ENCODE measurements at regions not wholly inside any gene's neighbourhood (a gene's known extent, or its start where the extent isn't known, plus 50 kb on each side); places are given as distances from the start of the nearest gene placed in this dataset.

GRCh38 chr13:84263354-84264069 is 381.2 kb upstream of the SLITRK1 start:
- H3K27me3 ChIP-seq = no peaks in the 10 kb centered on the region
- DNase-seq (ENCODE audit: low spot score) = no peak
- H3F3A ChIP-seq (ENCODE audit: low read depth) = no peaks in the 10 kb centered on the region
- H3K36me3 ChIP-seq = no peaks in the 10 kb centered on the region
- H3K9ac ChIP-seq = no peak overlapping the region
- H3K4me3 ChIP-seq = no peak overlapping the region
- H3K27me3 Mint-ChIP-seq (ENCODE audit: insufficient read depth, low read depth) = no peaks in the 10 kb centered on the region
- H3K4me1 ChIP-seq = no peaks in the 10 kb centered on the region
- H3K27ac ChIP-seq = no peak overlapping the region
- H4K20me1 ChIP-seq (ENCODE audit: low read depth) = no peaks in the 10 kb centered on the region
- no peak overlapping the region for H3K4me3 Mint-ChIP-seq
- no peaks in the 10 kb centered on the region for H3K79me2 ChIP-seq (ENCODE audit: low read depth)
- no peaks in the 10 kb centered on the region for H3K9me3 ChIP-seq (ENCODE audit: low read depth)
- TF ChIP-seq EZH2phosphoT487 (IDR thresholded peaks at IDR 0.05) = no peak
- TF ChIP-seq EZH2 (IDR thresholded peaks at IDR 0.05) = no peak
- TF ChIP-seq, protein P1, sequence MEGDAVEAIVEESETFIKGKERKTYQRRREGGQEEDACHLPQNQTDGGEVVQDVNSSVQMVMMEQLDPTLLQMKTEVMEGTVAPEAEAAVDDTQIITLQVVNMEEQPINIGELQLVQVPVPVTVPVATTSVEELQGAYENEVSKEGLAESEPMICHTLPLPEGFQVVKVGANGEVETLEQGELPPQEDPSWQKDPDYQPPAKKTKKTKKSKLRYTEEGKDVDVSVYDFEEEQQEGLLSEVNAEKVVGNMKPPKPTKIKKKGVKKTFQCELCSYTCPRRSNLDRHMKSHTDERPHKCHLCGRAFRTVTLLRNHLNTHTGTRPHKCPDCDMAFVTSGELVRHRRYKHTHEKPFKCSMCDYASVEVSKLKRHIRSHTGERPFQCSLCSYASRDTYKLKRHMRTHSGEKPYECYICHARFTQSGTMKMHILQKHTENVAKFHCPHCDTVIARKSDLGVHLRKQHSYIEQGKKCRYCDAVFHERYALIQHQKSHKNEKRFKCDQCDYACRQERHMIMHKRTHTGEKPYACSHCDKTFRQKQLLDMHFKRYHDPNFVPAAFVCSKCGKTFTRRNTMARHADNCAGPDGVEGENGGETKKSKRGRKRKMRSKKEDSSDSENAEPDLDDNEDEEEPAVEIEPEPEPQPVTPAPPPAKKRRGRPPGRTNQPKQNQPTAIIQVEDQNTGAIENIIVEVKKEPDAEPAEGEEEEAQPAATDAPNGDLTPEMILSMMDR (IDR thresholded peaks at IDR 0.05) = no peak
- no peaks in the 10 kb centered on the region for H3K9me3 Mint-ChIP-seq
- H2AFZ ChIP-seq (replicated peaks) = peak overlapping the region; percentile 13
- H3K4me2 ChIP-seq = no peak overlapping the region
- no peak overlapping the region for H3K27ac Mint-ChIP-seq
- H3K36me3 Mint-ChIP-seq = no peaks in the 10 kb centered on the region
- H3K4me1 Mint-ChIP-seq = peaks cover 12% of the 10 kb centered on the region

DNA sequence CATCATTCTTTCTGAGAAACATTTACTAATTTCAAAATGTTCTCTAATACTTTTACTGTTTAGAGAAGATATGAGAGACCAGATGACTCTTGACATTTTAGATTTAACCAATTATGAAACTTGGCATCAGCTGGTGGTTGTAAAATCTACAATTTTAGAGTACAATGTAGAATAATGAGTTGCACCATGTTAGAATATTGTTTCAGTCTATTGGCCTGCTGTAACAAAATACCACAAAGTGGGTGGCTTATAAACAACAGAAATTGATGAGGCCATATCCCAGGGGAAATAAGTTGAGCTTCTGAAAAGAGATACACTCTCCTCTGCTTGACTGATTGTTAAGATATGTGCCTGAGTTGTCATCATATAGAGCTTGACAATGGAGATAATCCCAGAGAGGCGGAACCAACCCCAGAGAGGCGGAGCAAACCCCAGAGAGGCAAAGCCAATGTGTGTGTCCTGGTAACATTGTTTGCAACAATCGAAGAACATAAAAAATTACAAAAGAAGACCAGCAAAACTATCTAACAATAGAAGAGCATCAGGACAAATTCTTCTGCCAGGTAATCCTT is 373.0 kb upstream of the SLITRK1 start:
- Mint-ChIP-seq H3K9me3 (peaks cover 20% of the 10 kb centered on the region), H3K27me3 (ENCODE audit: insufficient read depth, low read depth) (no peaks in the 10 kb centered on the region), H3K27ac (no peak overlapping the region), H3K4me3 (no peak overlapping the region), H3K4me1 (no peaks in the 10 kb centered on the region), H3K36me3 (peaks cover 6% of the 10 kb centered on the region)
- no peak overlapping the region for H3K27ac ChIP-seq
- no peak overlapping the region for H3K9ac ChIP-seq
- no peak overlapping the region for H2AFZ ChIP-seq (replicated peaks)
- TF ChIP-seq, protein P1 (IDR thresholded peaks at IDR 0.05) = no peak
- TF ChIP-seq EZH2 (IDR thresholded peaks at IDR 0.05) (no peak), EZH2phosphoT487 (IDR thresholded peaks at IDR 0.05) (no peak)
- H3K4me3 ChIP-seq = no peak overlapping the region
- no peak overlapping the region for H3K4me2 ChIP-seq
- no peaks in the 10 kb centered on the region for H3K79me2 ChIP-seq (ENCODE audit: low read depth)
- H3K36me3 ChIP-seq = no peaks in the 10 kb centered on the region
- H4K20me1 ChIP-seq (ENCODE audit: low read depth) = no peaks in the 10 kb centered on the region
- H3K4me1 ChIP-seq = no peaks in the 10 kb centered on the region
- DNase-seq (ENCODE audit: low spot score) = no peak
- H3F3A ChIP-seq (ENCODE audit: low read depth) = no peaks in the 10 kb centered on the region
- H3K9me3 ChIP-seq (ENCODE audit: low read depth) = no peaks in the 10 kb centered on the region
- H3K27me3 ChIP-seq = no peaks in the 10 kb centered on the region

DNA sequence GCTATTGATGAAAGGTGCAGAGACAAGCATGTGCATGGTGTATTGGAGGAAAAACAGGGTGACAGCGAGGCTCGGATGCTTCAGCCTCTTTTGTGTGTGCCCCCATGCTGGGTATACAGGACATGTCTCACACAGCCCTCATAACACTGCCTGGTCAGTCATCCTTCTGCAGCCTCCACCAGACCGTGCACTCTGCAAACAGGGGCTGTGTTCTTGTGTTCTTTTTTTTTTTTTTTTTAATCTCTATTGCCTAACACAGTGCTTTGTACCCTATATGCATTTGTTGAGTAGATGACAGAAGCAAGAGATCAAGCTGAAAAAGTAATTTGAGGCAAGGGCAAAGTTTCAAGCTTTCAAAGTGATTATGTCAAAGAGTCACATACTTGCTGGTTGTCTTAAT is 367.2 kb upstream of the SLITRK1 start:
- Mint-ChIP-seq H3K9me3 (peaks cover 18% of the 10 kb centered on the region), H3K36me3 (peaks cover 6% of the 10 kb centered on the region), H3K4me1 (peaks cover 9% of the 10 kb centered on the region), H3K27me3 (ENCODE audit: insufficient read depth, low read depth) (peaks cover 2% of the 10 kb centered on the region), H3K4me3 (no peak overlapping the region), H3K27ac (no peak overlapping the region)
- no peak for DNase-seq (ENCODE audit: low spot score)
- Histone ChIP-seq H3K4me2 (no peak overlapping the region), H3K9ac (no peak overlapping the region), H3K27me3 (no peaks in the 10 kb centered on the region), H2AFZ (replicated peaks) (no peak overlapping the region), H3F3A (ENCODE audit: low read depth) (no peaks in the 10 kb centered on the region), H3K9me3 (ENCODE audit: low read depth) (no peaks in the 10 kb centered on the region), H4K20me1 (ENCODE audit: low read depth) (no peaks in the 10 kb centered on the region), H3K4me1 (no peaks in the 10 kb centered on the region), H3K27ac (no peak overlapping the region), H3K36me3 (no peaks in the 10 kb centered on the region), H3K79me2 (ENCODE audit: low read depth) (no peaks in the 10 kb centered on the region), H3K4me3 (no peak overlapping the region)
- TF ChIP-seq, protein P1 (IDR thresholded peaks at IDR 0.05) = no peak
- TF ChIP-seq EZH2phosphoT487 (IDR thresholded peaks at IDR 0.05) (no peak), EZH2 (IDR thresholded peaks at IDR 0.05) (no peak)
